A673 (cell line): ENCODE measurements at regions not wholly inside any gene's neighbourhood (a gene's known extent, or its start where the extent isn't known, plus 50 kb on each side); places are given as distances from the start of the nearest gene placed in this dataset.

ENCODE experiments used
- BruUV-seq: library from RNA; stranded (reverse); fragments of 400-500 nt; replicated peaks from 2 replicates; lab custom pipeline; 2021; lab: Mats Ljungman, UMichigan
- CTCF ChIA-PET: fragments of 300-600 bp; sonication (Branson Sonifier 250); formaldehyde crosslinking; loops from one replicate; lab custom pipeline; 2022; ENCODE audit warnings: antibody characterized with exemption; lab: Charles Lee
- POLR2A ChIA-PET: fragments of 300-600 bp; sonication (Branson Sonifier 250); formaldehyde crosslinking; loops from one replicate; lab custom pipeline; 2022; ENCODE audit warnings: antibody characterized with exemption; ENCODE audit not compliant: low non-redundant PET; lab: Charles Lee
- DNase-seq: peaks from one replicate; pipeline ENCODE4 v3.0.0-alpha.2; 2015; ENCODE audit warnings: low spot score
- H3K27ac ChIP-seq: fragments of 200-600 bp; sonication (generic); 2 replicates; pipeline ENCODE4 v1.5.1; 2016; ENCODE audit warnings: mixed run types, low read depth, mild to moderate bottlenecking, mixed read lengths, antibody characterized with exemption, low read length; ENCODE audit not compliant: poor library complexity, severe bottlenecking
- H3K27me3 ChIP-seq: fragments of 200-600 bp; sonication (generic); replicated peaks from 2 replicates; pipeline ENCODE4 v1.6.1; 2017; ENCODE audit warnings: mixed run types, low read depth, mild to moderate bottlenecking, mixed read lengths, antibody characterized with exemption, low read length; ENCODE audit not compliant: insufficient read depth, poor library complexity
- H3K36me3 ChIP-seq: fragments of 200-600 bp; sonication (generic); 2 replicates; pipeline ENCODE4 v1.6.1; 2016; ENCODE audit warnings: mixed run types, mild to moderate bottlenecking, mixed read lengths, antibody characterized with exemption, low read length; ENCODE audit not compliant: insufficient read depth, poor library complexity, severe bottlenecking
- H3K4me1 ChIP-seq: fragments of 200-600 bp; sonication (generic); 2 replicates; pipeline ENCODE4 v1.6.1; 2017; ENCODE audit warnings: mixed run types, mild to moderate bottlenecking, mixed read lengths, antibody characterized with exemption, low read length; ENCODE audit not compliant: insufficient read depth, poor library complexity, severe bottlenecking
- H3K4me3 ChIP-seq: fragments of 200-600 bp; sonication (generic); 2 replicates; pipeline ENCODE4 v1.5.1; 2016; ENCODE audit warnings: low read depth, mixed run types, mild to moderate bottlenecking, mixed read lengths, low read length; ENCODE audit not compliant: poor library complexity, severe bottlenecking
- H3K9me3 ChIP-seq: fragments of 200-600 bp; sonication (generic); 2 replicates; pipeline ENCODE4 v1.6.1; 2016; ENCODE audit warnings: mixed run types, low read depth, mild to moderate bottlenecking, mixed read lengths, antibody characterized with exemption, low read length; ENCODE audit not compliant: poor library complexity, severe bottlenecking
- CTCF ChIP-seq: fragments of 300-800, 200-600 bp; sonication (generic); conservative IDR thresholded peaks from 2 replicates; pipeline ENCODE4 v1.5.1; 2017; ENCODE audit warnings: low read depth, mild to moderate bottlenecking, antibody characterized with exemption, low read length, moderate library complexity, mixed read lengths
- EZH2 ChIP-seq: fragments of 200-600 bp; sonication (generic); IDR thresholded peaks from 2 replicates; pipeline ENCODE4 v1.6.1; 2017; ENCODE audit warnings: borderline replicate concordance, low read depth, mild to moderate bottlenecking, mixed read lengths, antibody characterized with exemption, low read length; ENCODE audit not compliant: poor library complexity, severe bottlenecking
- intact Hi-C: fragments of 100-400 bp; cut with micrococcal nuclease; formaldehyde crosslinking; loops from one replicate; pipeline ENCODE4 v1.10.0; 2022; ENCODE audit not compliant: unreplicated experiment

DNA sequence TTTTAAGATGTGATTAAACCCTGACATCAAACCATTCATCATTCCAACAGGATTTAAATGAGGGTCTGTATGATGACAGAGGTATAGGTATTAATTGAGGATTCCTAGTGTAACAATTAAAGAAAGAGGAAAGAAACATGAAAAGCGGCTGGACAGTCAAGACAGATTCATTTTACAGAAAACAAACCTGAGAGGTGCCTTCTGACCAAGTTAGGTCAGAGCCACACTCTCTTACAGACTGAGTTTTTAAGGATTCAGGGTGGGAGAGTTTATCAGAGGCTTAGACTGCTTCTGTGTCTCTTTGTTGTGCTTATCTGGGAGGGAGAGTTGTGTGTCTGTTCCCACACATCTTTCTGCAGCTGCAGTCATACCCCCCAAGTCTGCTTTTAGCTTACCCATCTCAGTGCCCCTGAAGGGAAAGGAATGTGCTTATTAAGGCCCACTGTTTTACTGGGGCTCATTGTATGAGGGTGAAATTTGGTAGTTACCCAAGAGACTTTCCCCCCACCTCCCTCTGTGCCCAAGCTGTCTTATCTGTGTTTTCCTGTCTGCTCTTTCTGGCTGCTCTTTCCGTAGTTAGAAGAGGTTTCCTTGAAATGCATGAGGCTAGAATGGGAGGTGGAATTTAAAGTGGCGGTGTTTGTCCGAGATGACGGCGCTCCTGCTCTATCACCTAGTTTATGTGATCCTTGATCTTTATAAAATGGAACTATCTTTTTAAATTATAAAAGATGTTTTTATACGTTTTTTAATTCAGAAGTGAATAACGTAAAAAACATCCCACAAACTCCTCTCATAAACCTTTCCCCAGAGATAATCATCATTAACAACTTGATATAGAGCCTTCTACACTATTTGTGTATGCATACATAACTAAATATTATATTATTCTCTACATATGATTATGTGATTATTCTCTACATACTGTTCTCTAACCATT is 96.0 kb upstream of the TNFSF4 start:
- ChIA-PET POLR2A (no interaction called here), CTCF (no interaction called here)
- Histone ChIP-seq H3K27me3 (no peaks in the 10 kb centered on the region), H3K4me1 (no peaks in the 10 kb centered on the region), H3K9me3 (no peaks in the 10 kb centered on the region), H3K27ac (no peak overlapping the region), H3K4me3 (no peak overlapping the region), H3K36me3 (no peaks in the 10 kb centered on the region)
- no peak for TF ChIP-seq EZH2
- TF ChIP-seq CTCF = no peak
- DNase-seq = no peak
- BruUV-seq = no TSS peak
- intact Hi-C loops = no loop called here

- Histone ChIP-seq H3K9me3 (no peaks in the 10 kb centered on the region), H3K4me1 (no peaks in the 10 kb centered on the region), H3K27me3 (no peaks in the 10 kb centered on the region), H3K4me3 (no peak overlapping the region), H3K36me3 (no peaks in the 10 kb centered on the region), H3K27ac (no peak overlapping the region)
- CTCF ChIA-PET = no interaction called here
- no peak for TF ChIP-seq CTCF
- TF ChIP-seq EZH2 = no peak
- POLR2A ChIA-PET = no interaction called here
- no TSS peak for BruUV-seq
- DNase-seq = no peak
- intact Hi-C loops = no loop called here
Observed at GRCh38 chr1:173303984-173304383, 96.9 kb upstream of the TNFSF4 start.

GRCh38 chr1:173304529-173305227 is 97.5 kb upstream of the TNFSF4 start:
- ChIA-PET POLR2A (no interaction called here), CTCF (no interaction called here)
- intact Hi-C loops = no loop called here
- TF ChIP-seq EZH2 (no peak), CTCF (no peak)
- Histone ChIP-seq H3K27me3 (no peaks in the 10 kb centered on the region), H3K4me3 (no peak overlapping the region), H3K4me1 (no peaks in the 10 kb centered on the region), H3K27ac (no peak overlapping the region), H3K36me3 (no peaks in the 10 kb centered on the region), H3K9me3 (no peaks in the 10 kb centered on the region)
- DNase-seq = no peak
- no TSS peak for BruUV-seq
